ENCODE measurements at regions not wholly inside any gene's neighbourhood (a gene's known extent, or its start where the extent isn't known, plus 50 kb on each side); places are given as distances from the start of the nearest gene placed in this dataset.
"Not testable (repeated sequence)": the region's sequence is repeated elsewhere in the genome, so short reads cannot be mapped to it uniquely, and the experiment has no call there.

GRCh38 chr16:86229866-86230656, 280.3 kb upstream of the FOXF1 start:
- DNase-seq (ENCODE audit: low read depth in 2 of 2), result no peak

- DNase-seq (ENCODE audit: low read depth in 2 of 2), result no peak
Observed at GRCh38 chr16:86231321-86231995, 278.9 kb upstream of the FOXF1 start.

- DNase-seq (ENCODE audit: low read depth in 2 of 2), result no peak
Observed at GRCh38 chr16:86231996-86232350, 278.4 kb upstream of the FOXF1 start.

GRCh38 chr16:86232496-86232895, 277.8 kb upstream of the FOXF1 start:
- DNase-seq (ENCODE audit: low read depth in 2 of 2), result no peak

- not testable (repeated sequence) for DNase-seq (ENCODE audit: low read depth in 2 of 2)
Observed at GRCh38 chr16:86233506-86233905, 276.8 kb upstream of the FOXF1 start.

- DNase-seq (ENCODE audit: low read depth in 2 of 2), result no peak
Observed at GRCh38 chr16:86239381-86239780, 270.9 kb upstream of the FOXF1 start.

GRCh38 chr16:86240716-86241363, 269.5 kb upstream of the FOXF1 start:
- no peak for DNase-seq (ENCODE audit: low read depth in 2 of 2)

- DNase-seq (ENCODE audit: low read depth in 2 of 2), result no peak
Observed at GRCh38 chr16:86241681-86242080, 268.6 kb upstream of the FOXF1 start.

- DNase-seq (ENCODE audit: low read depth in 2 of 2), result no peak
Observed at GRCh38 chr16:86242244-86243122, 267.8 kb upstream of the FOXF1 start.

GRCh38 chr16:86243123-86243473, 267.2 kb upstream of the FOXF1 start:
- no peak for DNase-seq (ENCODE audit: low read depth in 2 of 2)

- no peak for DNase-seq (ENCODE audit: low read depth in 2 of 2)
Observed at GRCh38 chr16:86243571-86244154, 266.7 kb upstream of the FOXF1 start.

GRCh38 chr16:86244158-86244557, 266.2 kb upstream of the FOXF1 start:
- no peak for DNase-seq (ENCODE audit: low read depth in 2 of 2)

GRCh38 chr16:86244936-86245335, 265.4 kb upstream of the FOXF1 start:
- no peak for DNase-seq (ENCODE audit: low read depth in 2 of 2)

GRCh38 chr16:86245351-86245750, 265.0 kb upstream of the FOXF1 start:
- no peak for DNase-seq (ENCODE audit: low read depth in 2 of 2)

- no peak for DNase-seq (ENCODE audit: low read depth in 2 of 2)
Observed at GRCh38 chr16:86245895-86246294, 264.4 kb upstream of the FOXF1 start.

- no peak for DNase-seq (ENCODE audit: low read depth in 2 of 2)
Observed at GRCh38 chr16:86248310-86248905, 261.9 kb upstream of the FOXF1 start.

- DNase-seq (ENCODE audit: low read depth in 2 of 2), result no peak
Observed at GRCh38 chr16:86249631-86250030, 260.7 kb upstream of the FOXF1 start.

GRCh38 chr16:86251682-86252081, 258.6 kb upstream of the FOXF1 start:
- DNase-seq (ENCODE audit: low read depth in 2 of 2), result no peak

GRCh38 chr16:86252596-86252995, 257.7 kb upstream of the FOXF1 start:
- no peak for DNase-seq (ENCODE audit: low read depth in 2 of 2)

- no peak for DNase-seq (ENCODE audit: low read depth in 2 of 2)
Observed at GRCh38 chr16:86255966-86256365, 254.4 kb upstream of the FOXF1 start.

- no peak for DNase-seq (ENCODE audit: low read depth in 2 of 2)
Observed at GRCh38 chr16:86256995-86257394, 253.3 kb upstream of the FOXF1 start.

Measured in stimulated activated CD4-positive, alpha-beta T cell treated with anti-CD3 and anti-CD28 coated beads, Interleukin-15, amount 100 ng/mL, for 48 hours (primary cell).